OCI-LY7 (cell line): ENCODE measurements at regions not wholly inside any gene's neighbourhood (a gene's known extent, or its start where the extent isn't known, plus 50 kb on each side); places are given as distances from the start of the nearest gene placed in this dataset.
"Not testable (repeated sequence)": the region's sequence is repeated elsewhere in the genome, so short reads cannot be mapped to it uniquely, and the experiment has no call there.

ENCODE experiments used
- BruUV-seq: library from RNA; stranded (reverse); fragments of 400-500 nt; replicated peaks from 2 replicates; lab custom pipeline; 2021; lab: Mats Ljungman, UMichigan
- CTCF ChIA-PET: fragments of 300-600 bp; sonication (Branson Sonifier 250); formaldehyde crosslinking; loops from one replicate; lab custom pipeline; 2022; ENCODE audit warnings: antibody characterized with exemption; ENCODE audit not compliant: unreplicated experiment; lab: Charles Lee
- POLR2A ChIA-PET: fragments of 300-600 bp; sonication (Branson Sonifier 250); formaldehyde crosslinking; loops from one replicate; lab custom pipeline; 2022; ENCODE audit warnings: antibody characterized with exemption; lab: Charles Lee
- DNase-seq: peaks from one replicate; pipeline ENCODE4 v3.0.0-alpha.2; 2015; ENCODE audit warnings: low spot score
- H2AFZ ChIP-seq: fragments of 200-600 bp; sonication (generic), shearing (Covaris generic); 2 replicates; pipeline ENCODE4 v1.6.1; 2014; ENCODE audit warnings: mild to moderate bottlenecking, antibody characterized with exemption, low read length, moderate library complexity
- H3K27ac ChIP-seq: fragments of 200-600 bp; sonication (generic); 2 replicates; pipeline ENCODE4 v1.5.1; 2014; ENCODE audit warnings: mixed run types, low read depth, mild to moderate bottlenecking, moderate library complexity, low read length, inconsistent platforms; ENCODE audit not compliant: poor library complexity, severe bottlenecking
- H3K36me3 ChIP-seq: fragments of 200-600 bp; sonication (generic); 2 replicates; pipeline ENCODE4 v1.6.1; 2014; ENCODE audit warnings: mild to moderate bottlenecking, antibody characterized with exemption, low read length, moderate library complexity, mixed read lengths; ENCODE audit not compliant: insufficient read depth
- H3K4me1 ChIP-seq: fragments of 200-600 bp; sonication (generic); 2 replicates; pipeline ENCODE4 v1.5.1; 2014; ENCODE audit warnings: mild to moderate bottlenecking, low read length; ENCODE audit not compliant: insufficient read depth, poor library complexity, severe bottlenecking
- H3K4me2 ChIP-seq: fragments of 200-600 bp; sonication (generic); 2 replicates; pipeline ENCODE4 v1.6.1; 2014; ENCODE audit warnings: mild to moderate bottlenecking, low read length
- H3K4me3 ChIP-seq: fragments of 200-600 bp; sonication (generic); 2 replicates; pipeline ENCODE4 v1.5.1; 2014; ENCODE audit warnings: mild to moderate bottlenecking, low read depth, low read length; ENCODE audit not compliant: poor library complexity, severe bottlenecking
- H3K79me2 ChIP-seq: fragments of 200-600 bp; sonication (generic); 2 replicates; pipeline ENCODE4 v1.6.1; 2016; ENCODE audit warnings: low read depth, mild to moderate bottlenecking, low read length, moderate library complexity, mixed read lengths; ENCODE audit not compliant: insufficient read depth
- H3K9me2 ChIP-seq: fragments of 200-600 bp; sonication (generic); 2 replicates; pipeline ENCODE4 v1.6.1; 2016; ENCODE audit warnings: mild to moderate bottlenecking, low read length, mixed read lengths; ENCODE audit not compliant: insufficient read depth
- H3K9me3 ChIP-seq: fragments of 200-600 bp; sonication (generic); 2 replicates; pipeline ENCODE4 v1.6.1; 2014; ENCODE audit warnings: mild to moderate bottlenecking, mixed run types, low read length, mixed read lengths
- H4K20me1 ChIP-seq: fragments of 200-600 bp; sonication (generic); 2 replicates; pipeline ENCODE4 v1.6.1; 2014; ENCODE audit warnings: mild to moderate bottlenecking, antibody characterized with exemption, low read length, moderate library complexity, mixed read lengths; ENCODE audit not compliant: insufficient read depth
- CTCF ChIP-seq: fragments of 200-600 bp; sonication (generic); conservative IDR thresholded peaks from 2 replicates; pipeline ENCODE4 v1.5.1; 2014; ENCODE audit warnings: mild to moderate bottlenecking, antibody characterized with exemption, low read length, moderate library complexity, mixed read lengths
- EZH2phosphoT487 ChIP-seq: fragments of 200-600 bp; sonication (generic); IDR thresholded peaks from 2 replicates; pipeline ENCODE4 v1.6.1; 2018; ENCODE audit warnings: low read depth, borderline replicate concordance, mild to moderate bottlenecking, mixed run types, antibody characterized with exemption, low read length, moderate library complexity, mixed read lengths
- intact Hi-C: fragments of 100-400 bp; cut with micrococcal nuclease; formaldehyde crosslinking; loops from one replicate; pipeline ENCODE4 v1.10.0; 2022; ENCODE audit not compliant: unreplicated experiment

- no peaks in the 10 kb centered on the region for H3K36me3 ChIP-seq
- H3K4me2 ChIP-seq = no peak overlapping the region
- H3K79me2 ChIP-seq = no peaks in the 10 kb centered on the region
- TF ChIP-seq CTCF (peak; percentile 80), EZH2phosphoT487 (no peak)
- H3K4me1 ChIP-seq = no peaks in the 10 kb centered on the region
- H3K9me3 ChIP-seq = 0 out of 2 replicates have a peak, but pooled peaks cover 13% of the 10 kb centered on the region
- no TSS peak for BruUV-seq
- ChIA-PET POLR2A (no interaction called here), CTCF (no interaction called here)
- DNase-seq = no peak
- H2AFZ ChIP-seq = peak overlapping the region; percentile 17; the same call in 1 of the 2 replicates
- H3K9me2 ChIP-seq = no peaks in the 10 kb centered on the region
- no peaks in the 10 kb centered on the region for H4K20me1 ChIP-seq
- intact Hi-C loops = no loop called here
- H3K4me3 ChIP-seq = no peak overlapping the region
- H3K27ac ChIP-seq = no peak overlapping the region
These were observed 218.1 kb upstream of the DMRTA1 start for GRCh38 chr9:22228542-22228941.

GRCh38 chr9:22229069-22229468 is 217.6 kb upstream of the DMRTA1 start:
- no peak for DNase-seq
- intact Hi-C loops = no loop called here
- Histone ChIP-seq H3K4me3 (no peak overlapping the region), H4K20me1 (no peaks in the 10 kb centered on the region), H3K36me3 (no peaks in the 10 kb centered on the region), H3K27ac (no peak overlapping the region), H3K4me2 (no peak overlapping the region), H3K9me2 (no peaks in the 10 kb centered on the region), H3K4me1 (no peaks in the 10 kb centered on the region), H2AFZ (no peak overlapping the region), H3K9me3 (0 out of 2 replicates have a peak, but pooled peaks cover 13% of the 10 kb centered on the region), H3K79me2 (no peaks in the 10 kb centered on the region)
- ChIA-PET CTCF (no interaction called here), POLR2A (interaction anchor here (0.7 kb wide), 1 partner anchor 27 kb away, joined by 3 read pairs; no protein-coding TSS in a partner anchor)
- no peak for TF ChIP-seq EZH2phosphoT487
- no peak for TF ChIP-seq CTCF
- BruUV-seq = no TSS peak

GRCh38 chr9:22231309-22231708 is 215.3 kb upstream of the DMRTA1 start:
- H2AFZ ChIP-seq, H3K27ac ChIP-seq, DNase-seq, H3K4me1 ChIP-seq, H3K9me2 ChIP-seq, BruUV-seq, H4K20me1 ChIP-seq, CTCF ChIA-PET, H3K36me3 ChIP-seq, intact Hi-C loops, H3K4me3 ChIP-seq, H3K4me2 ChIP-seq, H3K79me2 ChIP-seq: not testable (repeated sequence)
- 0 out of 2 replicates have a peak, but pooled peaks cover 13% of the 10 kb centered on the region for H3K9me3 ChIP-seq
- POLR2A ChIA-PET = interaction anchor here (0.7 kb wide), 1 partner anchor 36 kb away, joined by 3 read pairs; no protein-coding TSS in a partner anchor
